Hematopoietic multipotent progenitor cell treated with erythropoietin and hydrocortisone succinate and interleukin-3 and kit ligand, for 17 days (in vitro differentiated cells): ENCODE measurements at regions not wholly inside any gene's neighbourhood (a gene's known extent, or its start where the extent isn't known, plus 50 kb on each side); places are given as distances from the start of the nearest gene placed in this dataset.
"Not testable (repeated sequence)": the region's sequence is repeated elsewhere in the genome, so short reads cannot be mapped to it uniquely, and the experiment has no call there.

ENCODE experiments used
- DNase-seq: peaks from one replicate; pipeline ENCODE4 v3.0.0-alpha.2; 2015; ENCODE audit warnings: low spot score

- no peak for DNase-seq
These were observed 260.4 kb upstream of the MEIS1 start for GRCh38 chr2:66174491-66174890.

GRCh38 chr2:66173645-66174044 lies 261.3 kb upstream of the MEIS1 start:
- DNase-seq, result no peak

GRCh38 chr2:66171530-66171929 lies 263.4 kb upstream of the MEIS1 start:
- DNase-seq, result no peak

DNA sequence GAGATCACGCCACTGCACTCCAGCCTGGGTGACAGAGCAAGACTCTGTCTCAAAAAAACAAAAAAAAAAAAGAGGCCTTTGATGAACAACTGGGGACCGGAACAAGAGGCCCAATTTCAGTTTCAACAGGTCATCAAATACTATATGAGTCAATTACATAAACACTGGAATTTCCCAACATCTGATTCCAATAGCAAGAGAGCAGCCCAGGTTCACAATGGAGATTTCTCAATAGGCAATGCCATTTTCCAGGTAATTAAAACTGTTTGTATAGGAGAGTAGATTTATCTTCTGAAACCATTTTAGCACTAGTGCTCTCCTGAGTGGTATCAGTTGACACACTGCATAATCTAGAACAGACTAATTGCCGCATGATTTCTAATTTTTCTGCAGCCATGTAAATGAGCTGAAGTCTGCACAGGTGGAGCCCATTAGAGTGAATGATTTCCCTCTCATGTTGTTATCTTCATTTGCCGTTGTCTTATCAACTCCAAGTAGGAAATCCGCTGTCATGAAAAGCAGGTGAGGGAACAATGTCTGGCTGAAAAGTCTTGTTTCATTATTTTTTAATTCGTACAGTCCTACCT lies 264.1 kb upstream of the MEIS1 start:
- no peak for DNase-seq

- DNase-seq, result no peak
These were observed 265.8 kb upstream of the MEIS1 start for GRCh38 chr2:66169076-66169475.

DNA sequence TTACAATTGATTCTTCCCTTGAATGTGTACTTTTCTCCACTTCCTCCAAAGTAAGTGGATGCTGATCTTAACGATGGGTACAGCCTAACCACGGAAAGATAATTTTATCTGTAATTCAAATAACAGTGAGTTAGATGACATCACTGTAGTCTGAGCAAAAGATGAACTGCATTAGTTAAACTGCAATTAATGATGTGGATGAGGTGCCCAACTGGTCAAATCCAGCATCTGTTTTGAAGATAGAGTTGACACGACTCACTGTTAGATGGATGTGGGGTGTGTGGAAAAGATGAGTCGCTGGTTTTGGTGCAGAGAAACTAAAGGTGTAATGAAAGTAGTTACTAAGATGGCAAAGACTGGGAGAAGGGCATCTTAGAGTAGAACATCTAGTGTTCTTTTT lies 270.5 kb upstream of the MEIS1 start:
- DNase-seq, result no peak

DNA sequence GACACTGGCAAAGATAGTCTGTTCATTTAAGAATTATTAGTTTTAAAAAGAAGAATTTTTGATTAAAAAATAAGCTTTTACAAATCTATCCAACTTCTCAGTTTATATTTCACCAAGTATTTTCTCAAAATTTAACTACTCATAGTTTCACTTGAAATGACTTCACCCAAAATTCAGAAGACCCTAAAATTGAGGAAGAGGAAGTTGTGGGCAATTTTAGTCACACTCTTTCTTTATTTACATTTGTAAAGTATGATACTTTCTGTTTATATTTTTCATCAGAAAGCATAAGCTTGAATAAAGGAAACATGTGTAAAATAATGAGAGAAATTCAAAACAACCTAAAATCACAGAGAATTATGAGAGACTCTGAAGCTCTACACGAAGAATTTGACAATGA lies 278.8 kb upstream of the MEIS1 start:
- no peak for DNase-seq

DNA sequence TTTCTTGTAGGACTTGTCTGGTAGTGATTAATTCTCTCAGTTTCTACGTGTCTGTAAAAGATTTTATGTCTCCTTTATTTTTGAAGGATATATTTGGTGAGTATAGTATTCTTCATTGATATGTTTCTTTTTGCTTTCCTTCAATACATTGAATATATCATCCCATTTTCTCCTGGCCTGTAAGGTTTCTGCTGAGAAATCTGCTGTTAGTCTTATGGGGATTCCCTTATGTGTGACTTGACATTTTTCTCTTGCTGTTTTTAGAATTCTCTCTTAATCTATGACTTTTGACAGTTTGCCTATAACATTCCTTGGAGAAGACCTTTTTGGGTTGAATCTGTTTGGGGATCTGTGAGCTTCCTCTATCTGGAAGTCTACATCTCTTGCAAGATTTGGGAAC lies 281.0 kb upstream of the MEIS1 start:
- no peak for DNase-seq

DNA sequence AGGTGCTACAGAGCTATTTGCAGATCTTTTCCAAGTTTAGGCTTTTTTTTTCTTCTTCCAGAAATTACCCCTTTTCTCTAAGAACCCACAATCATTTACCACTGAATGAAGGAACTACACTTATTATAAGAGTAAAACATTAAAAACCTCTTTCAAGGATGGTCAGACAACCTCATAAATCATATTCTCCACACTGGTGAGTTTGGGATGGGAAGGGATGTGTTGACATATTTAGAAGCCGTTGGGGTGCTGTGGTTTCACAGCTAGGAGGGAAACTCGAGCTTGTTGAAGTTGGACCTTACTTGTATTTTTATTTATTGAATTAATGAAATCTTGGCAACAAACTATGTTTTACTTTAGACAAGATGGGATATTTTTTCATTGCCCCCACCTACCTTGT lies 289.4 kb upstream of the MEIS1 start:
- no peak for DNase-seq

DNA sequence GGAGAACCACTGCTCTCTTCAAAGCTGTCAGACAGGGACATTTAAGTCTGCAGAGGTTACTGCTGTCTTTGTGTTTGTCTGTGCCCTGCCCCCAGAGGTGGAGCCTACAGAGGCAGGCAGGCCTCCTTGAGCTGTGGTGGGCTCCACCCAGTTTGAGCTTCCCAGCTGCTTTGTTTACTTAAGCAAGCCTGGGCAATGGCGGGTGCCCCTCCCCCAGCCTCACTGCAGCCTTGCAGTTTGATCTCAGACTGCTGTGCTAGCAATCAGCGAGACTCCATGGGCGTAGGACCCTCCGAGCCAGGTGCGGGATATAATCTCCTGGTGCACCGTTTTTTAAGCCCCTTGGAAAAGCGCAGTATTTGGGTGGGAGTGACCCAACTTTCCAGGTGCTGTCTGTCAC lies 290.6 kb upstream of the MEIS1 start:
- not testable (repeated sequence) for DNase-seq

DNA sequence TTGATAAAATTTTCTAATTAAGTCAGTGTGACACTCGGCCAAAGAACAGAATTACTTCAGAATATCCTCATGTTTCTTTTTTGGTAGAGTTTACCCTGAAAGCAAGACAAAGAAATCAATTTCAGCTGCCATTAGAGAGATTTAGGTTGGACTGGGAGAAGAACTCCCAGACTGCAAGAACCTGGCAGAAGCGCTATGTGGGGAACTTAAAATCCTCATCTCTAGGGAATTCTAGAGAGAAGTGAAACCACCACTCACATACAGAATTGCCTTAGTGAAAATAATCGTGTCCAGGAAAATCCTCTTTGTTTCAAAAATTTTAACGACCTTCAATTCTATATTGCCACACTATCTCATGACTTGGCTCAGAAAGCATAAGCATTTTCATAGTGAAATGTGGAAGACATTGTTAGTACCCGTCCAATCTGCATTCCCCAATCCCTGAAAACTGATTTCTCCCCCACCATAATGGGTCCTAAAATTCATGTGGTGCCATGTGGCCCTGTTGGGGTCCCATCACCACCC lies 297.3 kb upstream of the MEIS1 start:
- no peak for DNase-seq

GRCh38 chr2:66134138-66134701 lies 300.7 kb upstream of the MEIS1 start:
- no peak for DNase-seq

DNA sequence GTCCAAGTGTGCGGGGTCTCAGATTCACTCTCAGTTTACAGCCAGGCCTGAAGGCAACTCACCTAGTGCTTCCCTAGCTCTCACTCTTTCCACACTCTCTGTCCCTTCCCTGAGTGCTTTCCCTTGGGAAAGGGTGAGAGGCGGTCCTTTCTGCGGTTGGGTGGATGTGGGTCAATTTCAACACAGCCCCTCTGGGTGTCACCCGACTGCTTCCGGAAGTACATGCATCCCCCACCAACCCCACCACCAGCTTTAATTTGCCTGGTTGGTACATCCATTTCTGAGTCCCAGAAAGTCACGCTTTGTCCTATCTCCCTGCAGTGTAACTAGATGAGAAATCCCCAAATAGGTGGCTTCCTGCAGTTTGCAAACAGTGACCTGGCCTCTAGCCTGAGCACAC lies 307.3 kb upstream of the MEIS1 start:
- DNase-seq, result no peak

- DNase-seq, result no peak
These were observed 307.9 kb upstream of the MEIS1 start for GRCh38 chr2:66127061-66127460.

DNA sequence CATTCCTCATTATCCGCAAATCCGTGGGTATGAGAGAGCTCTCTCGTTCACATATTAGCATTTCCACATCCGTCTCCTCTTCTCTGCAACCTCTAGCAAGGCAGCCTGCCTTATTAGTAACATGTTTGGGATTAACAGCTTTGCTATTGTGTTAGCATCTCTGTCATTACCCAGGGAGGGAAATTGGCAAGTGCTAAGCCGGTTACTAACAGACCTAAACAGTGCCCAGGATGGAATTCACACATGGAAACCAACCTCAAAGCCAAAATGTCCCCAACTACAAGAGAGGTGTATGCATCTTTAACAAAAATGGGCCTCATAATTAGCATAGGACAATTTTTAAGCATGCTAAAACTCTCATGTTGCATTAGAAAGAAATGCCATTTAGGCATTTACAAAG lies 309.0 kb upstream of the MEIS1 start:
- no peak for DNase-seq

DNA sequence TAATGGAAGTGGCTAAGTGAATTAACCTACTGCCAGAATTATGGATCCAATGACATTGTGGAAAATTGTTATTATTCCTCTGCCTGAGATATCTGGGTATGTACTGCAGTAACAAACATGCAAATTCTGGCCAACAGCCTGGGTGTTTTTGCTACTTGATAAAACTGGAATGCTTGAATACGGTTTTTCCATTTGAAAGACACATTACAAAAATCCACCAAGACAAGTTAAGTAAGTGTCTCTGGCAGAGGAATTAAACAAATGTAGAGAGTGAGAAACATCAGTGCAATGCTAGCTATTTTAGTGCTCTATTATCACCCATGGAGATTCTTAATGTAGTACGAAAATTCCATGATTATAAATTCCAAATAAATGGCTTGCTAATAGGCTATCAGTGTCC lies 312.4 kb upstream of the MEIS1 start:
- no peak for DNase-seq

- no peak for DNase-seq
These were observed 313.0 kb upstream of the MEIS1 start for GRCh38 chr2:66121946-66122345.

DNA sequence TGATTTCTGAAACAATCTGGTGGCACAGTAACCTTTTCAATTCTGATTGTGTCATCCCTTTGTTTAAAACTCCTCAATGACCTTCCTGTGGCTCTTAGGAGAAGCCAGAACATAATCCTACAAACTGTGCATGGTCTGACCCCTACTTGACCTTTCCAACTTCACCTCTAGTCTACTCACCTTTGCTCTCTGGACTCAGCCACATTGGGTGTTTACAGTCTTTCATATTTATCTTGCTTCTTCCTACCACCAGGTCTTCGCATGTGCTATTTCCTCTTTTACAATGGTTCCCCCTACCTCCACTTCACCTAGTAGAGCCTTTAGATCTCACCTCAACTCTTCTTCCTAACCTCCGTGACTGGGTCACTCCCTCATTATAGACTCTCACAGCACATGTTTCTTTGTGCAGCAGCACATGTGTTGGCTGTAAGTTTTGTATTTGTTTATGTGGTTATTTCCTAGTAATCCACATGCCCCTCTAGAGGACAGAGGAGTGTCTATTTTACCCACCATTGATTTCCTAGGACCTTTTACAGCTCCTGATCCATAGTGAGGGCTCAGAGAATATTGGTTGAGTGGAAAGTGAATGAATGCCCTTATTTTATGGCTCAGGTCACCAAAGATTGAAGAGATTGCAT lies 320.8 kb upstream of the MEIS1 start:
- DNase-seq, result no peak

- DNase-seq, result no peak
These were observed 323.2 kb upstream of the MEIS1 start for GRCh38 chr2:66111706-66112105.

DNA sequence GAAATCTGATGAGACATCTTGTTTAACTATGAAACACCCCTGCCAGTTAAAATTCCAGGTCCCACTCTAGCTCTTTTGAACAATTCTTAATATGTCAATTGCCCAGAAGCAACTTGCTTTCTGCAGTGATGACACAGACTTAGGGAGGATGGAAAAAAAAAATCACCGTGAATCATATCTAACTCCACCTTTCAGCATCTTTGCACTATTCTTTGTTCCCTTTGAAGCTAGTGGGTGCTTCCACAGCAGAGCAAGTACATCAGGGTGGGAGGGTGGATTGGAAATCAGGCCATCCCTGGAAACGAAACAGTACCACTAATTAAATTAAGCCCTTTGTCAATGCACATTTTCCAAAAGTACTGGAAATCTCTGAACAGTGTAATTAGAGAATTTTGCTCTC lies 324.3 kb upstream of the MEIS1 start:
- no peak for DNase-seq

DNA sequence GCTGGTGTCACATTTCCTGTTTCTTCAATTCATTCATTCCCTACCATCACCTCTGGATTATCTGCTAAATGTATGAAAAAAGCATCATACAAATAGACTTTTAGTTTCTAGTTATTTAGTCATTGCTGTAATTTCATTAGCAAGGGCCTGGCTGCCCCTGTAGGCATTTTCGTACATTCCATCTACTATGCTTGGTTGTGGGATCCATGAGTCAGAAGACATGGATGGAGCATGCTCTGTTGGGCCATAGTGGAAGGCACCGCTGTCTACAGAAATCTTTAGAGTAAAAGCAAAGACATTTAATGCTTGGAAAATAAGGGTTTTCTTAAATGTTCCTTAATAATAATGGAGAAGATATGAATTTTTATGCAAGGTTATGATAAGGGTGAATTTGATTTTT lies 324.8 kb upstream of the MEIS1 start:
- DNase-seq, result no peak

- DNase-seq, result no peak
These were observed 325.5 kb upstream of the MEIS1 start for GRCh38 chr2:66109419-66109818.

- no peak for DNase-seq
These were observed 329.7 kb upstream of the MEIS1 start for GRCh38 chr2:66105066-66105753.
